Body of pancreas (tissue), 4 donors: ENCODE measurements at regions not wholly inside any gene's neighbourhood (a gene's known extent, or its start where the extent isn't known, plus 50 kb on each side); places are given as distances from the start of the nearest gene placed in this dataset.

ENCODE experiments used
- ATAC-seq: fragments of 150-250 bp; one replicate; pipeline ENCODE4 v1.9.1; 2016
- DNase-seq, 4 donors: peaks; one replicate each; pipeline ENCODE4 v3.0.0-alpha.2; 2019
- H3K27ac ChIP-seq, 4 donors: fragments of 200-600 bp; sonication (generic); 1 replicate in 3 of 4; 2 replicates in 1 of 4; pipeline versions ENCODE4 v1.5.1 to v1.6.1; 2016 to 2019; ENCODE audit warnings: mild to moderate bottlenecking in 1 of 4, mixed read lengths in 1 of 4, moderate library complexity in 1 of 4
- H3K27me3 ChIP-seq, 2 donors: fragments of 200-600 bp; sonication (generic); one replicate each; pipeline ENCODE4 v1.6.0; 2016; ENCODE audit warnings: mild to moderate bottlenecking in 1 of 2
- H3K36me3 ChIP-seq, 2 donors: fragments of 200-600 bp; sonication (generic); replicated peaks in 1 of 2; 2 replicates each; pipeline ENCODE4 v1.5.1; 2016; ENCODE audit warnings: low read depth in 2 of 2; ENCODE audit not compliant: insufficient read depth in 1 of 2
- H3K4me1 ChIP-seq: fragments of 200-600 bp; sonication (generic); one replicate; pipeline ENCODE4 v1.6.0; 2016
- H3K4me3 ChIP-seq, 2 donors: fragments of 200-600 bp; sonication (generic); 1 replicate in 1 of 2; 2 replicates in 1 of 2; pipeline ENCODE4 v1.5.1; 2016 to 2019
- H3K9me3 ChIP-seq, 3 donors: fragments of 200-600 bp; sonication (generic); 1 replicate in 2 of 3; 2 replicates in 1 of 3; pipeline ENCODE4 v1.5.1; 2016
- CTCF ChIP-seq, 7 experiments: fragments of 450-650 bp in 4 of 7; fragments of 200-600 bp in 3 of 7; sonication (generic) in 3 of 7; IDR thresholded peaks; one replicate each; pipeline ENCODE4 v1.5.1; 2016 to 2019; ENCODE audit warnings: antibody characterized with exemption in 7 of 7
- POLR2A ChIP-seq, 3 donors: fragments of 450-650 bp; IDR thresholded peaks; one replicate each; pipeline ENCODE4 v1.6.1; 2016; ENCODE audit warnings: antibody characterized with exemption in 3 of 3, mild to moderate bottlenecking in 2 of 3
- WGBS, 2 donors: methylation state at CpG; one replicate each; pipeline ENCODE4 v1.1.5; 2017; 5-methylcytosine and 5-hydroxymethylcytosine counted together
- intact Hi-C: fragments of 100-400 bp; cut with DNase I; formaldehyde crosslinking; loops from one replicate; pipeline ENCODE4 v1.15.1; 2023

- Histone ChIP-seq H3K4me3 (no peak overlapping the region), H3K9me3 (no peaks in the 10 kb centered on the region), H3K27me3 (no peaks in the 10 kb centered on the region), H3K36me3 (no peaks in the 10 kb centered on the region), H3K4me1 (no peaks in the 10 kb centered on the region), H3K27ac (no peak overlapping the region)
- ATAC-seq (no peak), DNase-seq (no peak)
- 55 to 66% methylated on average over 2 of the region's 2 CpGs for WGBS, 2 donors
- no peak for TF ChIP-seq POLR2A (IDR thresholded peaks at IDR 0.05)
- TF ChIP-seq CTCF (IDR thresholded peaks at IDR 0.05), result no peak
- intact Hi-C loops, result no loop called here
Measured at GRCh38 chr20:22942742-22943141, 92.4 kb upstream of the SSTR4 start.

DNA sequence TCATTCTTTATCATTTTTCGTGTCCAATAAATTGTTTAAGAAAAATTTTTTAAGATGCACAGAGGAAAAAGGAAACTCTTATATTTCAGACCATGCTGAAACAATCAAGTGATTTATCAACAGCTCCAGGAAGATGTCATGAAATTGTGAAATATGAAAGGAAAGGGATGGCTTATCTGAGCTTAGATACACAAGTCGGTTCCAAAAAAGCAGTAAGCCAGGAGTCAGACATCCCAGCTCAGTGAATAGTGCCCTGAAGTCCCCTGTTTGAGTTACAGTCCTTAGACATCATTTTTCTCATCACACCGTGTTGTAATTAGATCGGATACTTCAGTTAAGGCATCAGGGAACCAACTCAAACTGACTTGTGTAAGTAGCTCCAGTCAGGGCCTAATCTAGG is 91.0 kb upstream of the SSTR4 start:
- DNase-seq, result no peak
- Histone ChIP-seq H3K4me3 (no peak overlapping the region), H3K36me3 (no peaks in the 10 kb centered on the region), H3K27me3 (no peaks in the 10 kb centered on the region), H3K9me3 (no peaks in the 10 kb centered on the region), H3K4me1 (no peaks in the 10 kb centered on the region), H3K27ac (no peak overlapping the region)
- ATAC-seq, result no peak
- 40 to 47% methylated on average over 4 of the region's 4 CpGs for WGBS, 2 donors
- TF ChIP-seq CTCF (IDR thresholded peaks at IDR 0.05), result no peak
- TF ChIP-seq POLR2A (IDR thresholded peaks at IDR 0.05), result no peak
- intact Hi-C loops, result no loop called here

DNA sequence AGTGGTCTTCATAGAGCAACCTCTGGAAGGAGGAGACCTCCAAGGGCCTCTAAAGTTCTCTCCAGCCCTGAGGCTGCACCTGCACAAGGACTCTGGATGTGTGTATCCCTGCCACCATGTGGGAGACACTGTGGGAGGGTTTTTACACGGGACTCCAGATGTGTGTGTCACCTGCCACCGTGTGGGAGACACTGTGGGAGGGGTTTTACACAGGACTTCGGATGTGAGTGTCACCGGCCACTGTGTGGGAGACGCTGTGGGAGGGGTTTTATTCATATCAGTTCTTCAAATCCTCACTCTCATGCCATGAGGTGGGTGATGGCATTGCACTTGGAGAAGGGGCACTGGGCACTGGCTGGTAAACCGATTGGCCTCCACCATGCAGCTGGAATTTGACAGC is 90.2 kb upstream of the SSTR4 start:
- WGBS, 2 donors, result 72% methylated on average over 5 to 6 of the region's 6 CpGs
- DNase-seq (no peak), ATAC-seq (no peak)
- Histone ChIP-seq H3K9me3 (no peaks in the 10 kb centered on the region), H3K27me3 (no peaks in the 10 kb centered on the region), H3K36me3 (no peaks in the 10 kb centered on the region), H3K4me3 (no peak overlapping the region), H3K4me1 (no peaks in the 10 kb centered on the region), H3K27ac (no peak overlapping the region)
- intact Hi-C loops, result no loop called here
- no peak for TF ChIP-seq POLR2A (IDR thresholded peaks at IDR 0.05)
- TF ChIP-seq CTCF (IDR thresholded peaks at IDR 0.05), result no peak

DNA sequence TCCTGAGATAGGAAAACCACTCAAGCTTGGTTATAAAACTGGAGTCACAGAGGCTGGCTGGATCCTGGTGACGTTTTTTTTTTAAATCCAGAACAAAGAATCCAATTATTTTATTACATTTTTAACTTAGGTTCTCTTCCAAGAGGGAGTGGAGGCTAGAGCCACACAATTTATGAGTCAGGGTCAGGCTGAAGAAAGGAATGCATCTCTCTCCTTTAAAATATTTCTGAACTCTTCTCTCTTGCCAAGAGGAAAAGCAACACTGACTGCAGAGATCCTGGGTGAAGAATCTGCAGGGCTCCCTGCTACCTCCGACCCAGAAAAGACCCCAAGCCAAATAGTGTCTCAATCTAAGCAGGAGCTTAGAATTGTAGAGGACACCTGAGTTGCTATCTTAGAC is 88.5 kb upstream of the SSTR4 start:
- no peaks in the 10 kb centered on the region for H3K36me3 ChIP-seq
- H3K9me3 ChIP-seq, result no peaks in the 10 kb centered on the region
- no peaks in the 10 kb centered on the region for H3K27me3 ChIP-seq
- 27 to 28% methylated on average over 2 of the region's 2 CpGs for WGBS, 2 donors
- intact Hi-C loops, result no loop called here
- no peak overlapping the region for H3K4me3 ChIP-seq
- ATAC-seq (no peak), DNase-seq (no peak)
- no peaks in the 10 kb centered on the region for H3K4me1 ChIP-seq
- TF ChIP-seq POLR2A (IDR thresholded peaks at IDR 0.05) (no peak), CTCF (IDR thresholded peaks at IDR 0.05) (no peak)
- H3K27ac ChIP-seq, result no peak overlapping the region

DNA sequence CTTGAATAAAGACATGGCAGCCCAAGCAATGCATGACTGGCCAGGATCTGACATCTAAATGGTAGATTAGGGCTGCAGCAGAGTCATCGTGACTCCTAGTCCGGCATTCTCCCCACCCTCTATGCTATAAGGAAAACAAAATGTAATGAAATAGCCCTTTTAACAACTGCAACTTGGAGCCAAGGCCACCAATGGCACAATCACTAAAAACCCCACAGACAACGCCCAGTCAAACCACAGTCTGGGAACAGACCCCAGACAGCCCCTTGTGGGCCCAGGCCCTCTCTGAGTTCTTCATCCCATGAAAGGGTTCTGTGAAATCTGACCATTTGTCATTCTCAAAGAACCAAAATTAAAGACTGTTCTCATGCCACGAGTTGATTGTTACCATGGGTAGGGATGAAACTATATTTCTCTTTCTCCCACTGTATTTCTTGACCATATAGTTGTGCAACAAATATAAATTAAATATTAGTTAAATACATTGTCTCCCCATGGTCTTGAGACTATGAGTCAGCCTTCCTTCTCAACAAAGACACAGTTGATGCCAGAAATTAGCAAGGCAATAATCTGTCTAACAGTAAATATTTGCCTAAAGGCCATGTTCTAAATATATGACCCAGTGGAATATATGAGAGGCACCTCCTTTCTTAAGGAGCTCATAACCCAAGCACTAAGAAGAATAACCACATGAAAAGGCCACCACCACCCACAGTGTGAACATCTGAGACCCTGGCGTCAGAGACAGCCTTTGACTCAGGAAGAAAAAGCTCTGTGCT is 85.6 kb upstream of the SSTR4 start:
- Histone ChIP-seq H3K4me1 (no peaks in the 10 kb centered on the region), H3K27me3 (no peaks in the 10 kb centered on the region), H3K36me3 (no peaks in the 10 kb centered on the region), H3K27ac (no peak overlapping the region), H3K9me3 (no peaks in the 10 kb centered on the region), H3K4me3 (no peak overlapping the region)
- WGBS, 2 donors, result 59 to 61% methylated on average over 5 of the region's 5 CpGs
- DNase-seq, result no peak
- intact Hi-C loops, result no loop called here
- no peak for ATAC-seq
- no peak for TF ChIP-seq POLR2A (IDR thresholded peaks at IDR 0.05)
- no peak for TF ChIP-seq CTCF (IDR thresholded peaks at IDR 0.05)
